Lung (tissue), 11 donors: ENCODE measurements at regions not wholly inside any gene's neighbourhood (a gene's known extent, or its start where the extent isn't known, plus 50 kb on each side); places are given as distances from the start of the nearest gene placed in this dataset.

Source experiments
- ATAC-seq: fragments of 200-7000 bp; cut with Tn5 transposase; one replicate; pipeline ENCODE4 v1.9.1; 2020; ENCODE audit warnings: moderate number of reproducible peaks; ENCODE audit not compliant: insufficient read depth, low FRiP score
- DNase-seq, 3 donors: peaks; one replicate each; pipeline ENCODE4 v3.0.0-alpha.2; 2013 to 2017
- H3K27ac ChIP-seq, 2 donors: one replicate each; pipeline ENCODE4 v1.5.1; 2013; ENCODE audit warnings: mild to moderate bottlenecking in 2 of 2, moderate library complexity in 2 of 2, control low read depth in 1 of 2, inconsistent platforms in 1 of 2, low read depth in 1 of 2, low read length in 1 of 2
- H3K27me3 ChIP-seq, 3 donors: one replicate each; pipeline ENCODE4 v1.5.1; 2013; ENCODE audit warnings: low read length in 2 of 3; ENCODE audit not compliant: control insufficient read depth in 3 of 3, insufficient read depth in 3 of 3
- H3K36me3 ChIP-seq, 4 donors: one replicate each; pipeline ENCODE4 v1.5.1; 2013; ENCODE audit warnings: low read length in 4 of 4, mild to moderate bottlenecking in 1 of 4, moderate library complexity in 1 of 4; ENCODE audit not compliant: control insufficient read depth in 4 of 4, insufficient read depth in 4 of 4
- H3K4me1 ChIP-seq, 5 donors: one replicate each; pipeline ENCODE4 v1.5.1; 2013; ENCODE audit warnings: low read length in 5 of 5, mild to moderate bottlenecking in 2 of 5, moderate library complexity in 1 of 5; ENCODE audit not compliant: control insufficient read depth in 5 of 5, insufficient read depth in 5 of 5
- H3K4me3 ChIP-seq: one replicate; pipeline ENCODE4 v1.5.1; 2013; ENCODE audit warnings: mild to moderate bottlenecking, control low read depth, moderate library complexity
- H3K9ac ChIP-seq, 2 donors: one replicate each; pipeline ENCODE4 v1.5.1; 2013; ENCODE audit warnings: low read length in 2 of 2, control low read depth in 1 of 2; ENCODE audit not compliant: insufficient read depth in 1 of 2
- H3K9me3 ChIP-seq, 4 donors: one replicate each; pipeline ENCODE4 v1.5.1; 2013; ENCODE audit warnings: low read length in 3 of 4, mild to moderate bottlenecking in 1 of 4, moderate library complexity in 1 of 4; ENCODE audit not compliant: control insufficient read depth in 4 of 4, insufficient read depth in 3 of 4
- CTCF ChIP-seq: IDR thresholded peaks from 2 replicates; pipeline ENCODE4 v1.5.1; 2012; ENCODE audit warnings: mild to moderate bottlenecking; ENCODE audit errors: control extremely low read depth, extremely low read depth
- WGBS, 2 donors: extraction: QIAGEN DNeasy Blood & Tissue Kit; methylation state at CpG; one replicate each; pipeline ENCODE4 v1.1.7; 2013; 5-methylcytosine and 5-hydroxymethylcytosine counted together
- donor health status: control.
- donor health status: control.
- donor health status: Bipolar disorder and iron deficiency.
- donor health status: healthy.
- donor health status: DM: yes; HTN: yes; CAD: no.

GRCh38 chr5:174998131-174998730 lies 273.8 kb downstream of the MSX2 start:
- no peak for DNase-seq
- no peak overlapping the region for H3K9ac ChIP-seq
- H3K27me3 ChIP-seq = peaks cover 0 to 3% (median 0%) of the 10 kb centered on the region in 3 donors
- H3K9me3 ChIP-seq = peaks cover 0 to 8% (median 0%) of the 10 kb centered on the region in 4 donors
- no peak for ATAC-seq
- no peak overlapping the region for H3K27ac ChIP-seq
- H3K4me1 ChIP-seq = no peaks in the 10 kb centered on the region
- no peak overlapping the region for H3K4me3 ChIP-seq
- no peaks in the 10 kb centered on the region for H3K36me3 ChIP-seq
- TF ChIP-seq CTCF = no peak
- 82% methylated on average over 5 of the region's 5 CpGs for WGBS, 2 donors

- Histone ChIP-seq H3K27ac (no peak overlapping the region), H3K9ac (no peak overlapping the region), H3K36me3 (no peaks in the 10 kb centered on the region), H3K4me3 (no peak overlapping the region), H3K9me3 (peaks cover 0 to 8% (median 0%) of the 10 kb centered on the region in 4 donors), H3K27me3 (peaks cover 0 to 3% (median 0%) of the 10 kb centered on the region in 3 donors), H3K4me1 (no peaks in the 10 kb centered on the region)
- no peak for DNase-seq
- ATAC-seq = no peak
- WGBS, 2 donors = 20 to 50% methylated on average over 1 of the region's 1 CpG
- TF ChIP-seq CTCF = no peak
Measured at GRCh38 chr5:174997688-174998087, 273.3 kb downstream of the MSX2 start.

GRCh38 chr5:174996941-174997340 lies 272.6 kb downstream of the MSX2 start:
- DNase-seq = no peak
- H3K4me1 ChIP-seq = peaks cover 0 to 2% (median 0%) of the 10 kb centered on the region in 5 donors
- peaks cover 0 to 8% (median 0%) of the 10 kb centered on the region in 4 donors for H3K9me3 ChIP-seq
- H3K9ac ChIP-seq = no peak overlapping the region
- no peak overlapping the region for H3K4me3 ChIP-seq
- 80 to 89% methylated on average over 4 of the region's 4 CpGs for WGBS, 2 donors
- no peak for ATAC-seq
- no peaks in the 10 kb centered on the region for H3K36me3 ChIP-seq
- H3K27ac ChIP-seq = no peak overlapping the region
- no peak for TF ChIP-seq CTCF
- H3K27me3 ChIP-seq = peaks cover 0 to 3% (median 0%) of the 10 kb centered on the region in 3 donors

- H3K4me1 ChIP-seq = peaks cover 0 to 8% (median 0%) of the 10 kb centered on the region in 5 donors
- ATAC-seq = no peak
- peaks cover 0 to 9% (median 0%) of the 10 kb centered on the region in 4 donors for H3K9me3 ChIP-seq
- H3K27me3 ChIP-seq = peaks cover 0 to 3% (median 0%) of the 10 kb centered on the region in 3 donors
- DNase-seq = no peak
- H3K36me3 ChIP-seq = no peaks in the 10 kb centered on the region
- TF ChIP-seq CTCF = no peak
- H3K27ac ChIP-seq = no peak overlapping the region
- no peak overlapping the region for H3K4me3 ChIP-seq
- 81 to 88% methylated on average over 3 of the region's 3 CpGs for WGBS, 2 donors
- H3K9ac ChIP-seq = no peak overlapping the region
Measured at GRCh38 chr5:174995827-174996226, 271.4 kb downstream of the MSX2 start.
